ENCODE measurements at regions not wholly inside any gene's neighbourhood (a gene's known extent, or its start where the extent isn't known, plus 50 kb on each side); places are given as distances from the start of the nearest gene placed in this dataset.
A peak's percentile ranks its signal among the peaks of the same experiment; 100 is the strongest.
"Not testable (repeated sequence)": the region's sequence is repeated elsewhere in the genome, so short reads cannot be mapped to it uniquely, and the experiment has no call there.

GRCh38 chr7:81469869-81470723 is 299.8 kb downstream of the HGF start:
- peak; percentile 51 for DNase-seq

DNA sequence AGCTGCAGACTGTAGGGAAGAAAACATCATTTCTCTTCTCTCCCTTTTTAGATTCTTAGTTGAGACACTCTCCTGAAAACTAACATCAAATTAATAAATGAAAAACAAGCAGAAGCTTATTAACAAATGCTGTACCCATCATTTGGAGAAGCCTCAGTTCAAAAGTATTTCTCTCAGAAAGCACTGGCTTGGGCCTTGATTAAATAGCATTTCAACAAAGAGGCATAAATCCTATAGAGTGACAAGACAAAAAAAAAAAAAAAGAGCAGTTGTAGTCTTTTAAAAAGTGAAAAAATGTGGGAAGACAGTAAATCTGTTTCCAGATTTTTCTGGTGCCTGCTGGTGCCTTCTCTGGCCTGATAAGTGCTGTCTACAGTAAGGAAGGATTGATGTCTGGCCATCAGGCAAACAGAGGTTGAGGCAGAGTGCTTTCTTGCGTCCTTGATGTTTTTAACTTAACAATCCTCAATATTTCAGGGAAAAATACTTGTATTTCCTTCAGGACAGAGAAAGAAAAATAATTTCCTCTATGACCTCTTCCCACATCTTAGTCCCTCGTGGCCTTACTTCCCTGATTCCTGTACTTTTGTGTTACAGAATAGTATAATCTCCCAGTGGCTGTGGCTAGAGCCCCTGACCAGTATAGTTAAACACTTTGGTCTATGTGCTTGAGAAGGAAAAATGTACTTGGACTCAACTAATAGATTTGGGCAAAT is 300.5 kb downstream of the HGF start:
- no peak for DNase-seq

- DNase-seq = no peak
Measured at GRCh38 chr7:81468526-81468925, 301.3 kb downstream of the HGF start.

- no peak for DNase-seq
Measured at GRCh38 chr7:81467964-81468363, 301.9 kb downstream of the HGF start.

DNA sequence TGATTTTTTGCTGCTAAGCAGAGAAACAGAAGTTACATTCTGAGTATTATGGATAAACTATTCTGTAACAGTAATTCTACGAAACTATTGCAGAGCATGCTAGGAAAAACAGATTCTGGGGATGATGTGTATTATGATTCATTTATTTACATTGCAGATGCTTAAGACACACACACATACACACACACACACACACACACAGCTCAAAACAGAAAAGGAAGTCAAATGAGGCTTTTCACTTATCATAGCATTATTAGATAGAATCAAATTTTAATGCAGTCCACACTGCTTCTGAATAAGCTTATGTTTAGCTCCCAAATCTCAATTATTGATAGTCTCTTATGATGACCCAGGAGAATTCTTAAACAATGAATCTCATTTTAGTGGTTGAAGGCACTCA is 307.2 kb downstream of the HGF start:
- no peak for DNase-seq

DNA sequence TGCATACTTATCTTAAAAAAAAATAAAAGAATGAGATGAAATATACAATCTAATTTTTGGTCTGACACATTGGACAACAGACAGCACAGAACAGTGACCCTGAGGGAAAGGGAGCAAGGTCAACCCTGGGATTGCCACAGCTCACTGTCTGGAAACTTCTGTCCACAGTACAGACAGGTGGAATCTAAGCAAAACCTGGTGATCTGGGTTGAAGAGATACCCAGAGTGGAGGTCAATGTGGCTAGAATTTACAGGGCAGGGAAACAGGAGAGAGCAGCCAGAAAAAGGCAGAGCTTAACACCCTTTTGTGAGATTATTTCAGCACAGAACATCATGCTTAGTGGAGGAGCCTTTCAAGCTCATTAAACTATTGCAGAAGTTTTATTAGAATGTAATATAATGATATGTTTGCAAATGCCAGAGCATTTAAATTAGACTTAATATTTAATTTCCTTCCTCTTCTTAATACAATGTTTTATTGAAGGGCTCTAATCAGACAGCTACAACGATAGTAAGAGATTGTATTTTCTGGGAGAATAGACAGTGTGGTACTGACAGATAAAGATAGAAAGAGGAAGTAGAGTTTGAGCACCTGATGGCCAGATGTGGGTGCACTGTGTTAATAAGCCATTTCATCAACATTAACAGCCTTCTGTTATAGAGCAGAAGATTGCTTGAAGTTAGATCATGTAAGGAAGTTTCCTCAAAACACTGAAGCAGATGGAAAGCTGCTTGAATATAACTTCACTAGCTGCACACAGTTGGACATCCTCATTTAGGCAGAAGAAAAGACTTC is 309.4 kb downstream of the HGF start:
- DNase-seq = no peak

DNA sequence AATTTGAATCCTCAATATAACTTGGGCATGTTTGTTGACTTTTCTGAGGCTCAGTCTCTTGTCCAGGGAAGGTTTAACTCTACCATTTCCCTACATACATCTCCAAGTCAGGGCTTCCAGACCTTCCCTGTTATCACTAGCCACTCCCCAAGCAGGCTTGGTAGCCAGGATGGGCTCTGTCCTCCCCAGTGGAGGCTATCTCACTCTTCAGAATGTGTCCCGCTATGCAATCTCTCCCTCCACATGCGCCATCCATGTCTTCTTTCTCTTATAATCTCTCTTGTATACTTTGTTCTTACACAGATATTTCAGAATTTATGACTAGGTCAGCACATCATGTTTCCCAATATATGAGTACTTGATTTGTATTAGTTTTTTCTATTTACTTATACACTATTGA is 310.4 kb downstream of the HGF start:
- DNase-seq = no peak

DNA sequence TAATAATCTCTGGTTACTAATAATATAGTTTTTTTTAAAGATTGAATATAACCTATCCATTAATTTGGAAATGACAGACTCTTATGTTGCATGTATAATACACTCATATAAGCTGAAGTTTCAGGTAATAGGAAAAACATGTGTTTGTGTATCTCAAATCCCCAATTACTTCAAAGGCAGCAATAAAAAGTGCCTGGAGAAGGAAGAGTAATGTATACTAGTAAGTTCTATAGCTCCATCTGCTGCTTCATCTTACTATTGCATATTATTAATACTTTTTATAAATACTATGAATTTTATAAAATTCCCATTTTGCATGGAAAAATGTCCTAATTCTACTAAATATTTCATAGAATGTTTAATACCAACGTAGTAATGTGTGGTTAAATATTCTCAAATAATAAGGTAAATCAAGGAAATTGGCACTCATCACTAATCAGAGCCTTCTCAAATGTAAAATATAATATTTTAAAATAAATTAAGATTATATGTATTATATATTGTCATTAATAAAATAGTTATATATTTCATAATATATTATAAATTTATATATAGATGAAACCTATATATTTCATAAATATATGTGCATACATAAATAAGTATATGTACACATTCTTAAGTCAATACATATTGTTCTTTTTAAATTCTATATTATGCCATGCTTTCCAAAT is 311.9 kb downstream of the HGF start:
- peak; percentile 82 for DNase-seq

DNA sequence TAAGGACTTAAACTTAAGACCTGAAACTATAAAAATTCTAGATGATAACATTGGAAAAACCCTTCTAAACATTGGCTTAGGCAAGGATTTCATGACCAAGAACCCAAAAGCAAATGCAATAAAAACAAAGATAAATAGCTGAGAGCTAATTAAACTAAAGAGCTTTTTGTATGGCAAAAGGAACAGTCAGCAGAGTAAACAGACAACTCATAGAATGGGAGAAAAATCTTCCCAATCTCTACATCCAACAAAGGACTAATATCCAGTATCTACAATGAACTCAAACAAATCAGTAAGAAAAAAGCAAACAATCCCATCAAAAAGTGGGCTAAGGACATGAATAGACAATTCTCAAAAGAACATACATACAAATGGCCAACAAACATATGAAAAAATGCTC is 316.1 kb downstream of the HGF start:
- not testable (repeated sequence) for DNase-seq

GRCh38 chr7:81449105-81449504 is 320.7 kb downstream of the HGF start:
- DNase-seq = no peak

DNA sequence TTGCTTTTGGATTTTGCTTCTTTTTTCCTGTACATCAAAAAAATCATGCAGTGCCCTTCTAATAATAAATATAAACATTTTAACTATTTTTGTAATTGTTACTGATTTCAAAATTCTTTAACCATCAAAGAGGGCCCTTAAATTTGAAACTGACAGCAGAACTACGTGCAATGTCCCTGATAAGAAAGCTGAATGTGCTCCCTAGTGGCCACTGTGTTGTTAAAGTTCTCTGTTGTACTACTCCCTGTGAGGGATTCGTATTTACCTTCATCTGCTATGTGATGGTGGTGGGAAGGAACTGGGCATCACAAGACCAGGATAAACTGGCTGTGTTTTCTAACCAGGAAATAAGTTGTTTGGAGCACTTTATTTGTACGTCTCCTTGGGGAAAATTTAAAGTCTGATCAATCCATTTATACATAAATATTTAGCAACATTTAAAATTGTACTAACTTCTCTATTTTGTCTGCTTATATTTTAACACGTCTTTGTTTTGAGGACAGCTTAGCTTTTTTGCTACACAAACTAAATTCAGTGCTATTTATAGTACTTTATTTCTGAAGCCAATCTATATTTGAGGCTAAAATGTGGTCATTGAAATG is 322.4 kb downstream of the HGF start:
- DNase-seq = peak; percentile 73

GRCh38 chr7:81446212-81446611 is 323.6 kb downstream of the HGF start:
- DNase-seq = no peak

DNA sequence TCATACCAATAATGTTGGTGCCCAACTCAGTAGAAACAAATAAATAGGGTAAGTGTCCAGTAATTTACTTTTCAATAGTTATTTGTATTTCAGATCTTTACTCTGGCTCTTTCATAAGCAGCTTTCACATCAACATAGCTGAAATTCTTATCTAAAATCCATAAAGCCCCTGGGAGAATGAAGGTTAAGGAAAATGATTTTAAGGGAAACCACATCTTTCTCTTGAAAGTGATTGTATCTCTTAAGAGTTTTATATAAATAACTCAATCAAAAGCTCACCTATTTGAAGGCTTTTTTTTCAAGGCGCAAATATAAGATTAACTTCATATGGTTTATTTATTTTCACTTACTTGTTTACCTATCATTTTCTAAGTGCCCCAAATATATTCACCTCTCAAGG is 324.4 kb downstream of the HGF start:
- DNase-seq = no peak

GRCh38 chr7:81441750-81442149 is 328.1 kb downstream of the HGF start:
- DNase-seq = no peak

DNA sequence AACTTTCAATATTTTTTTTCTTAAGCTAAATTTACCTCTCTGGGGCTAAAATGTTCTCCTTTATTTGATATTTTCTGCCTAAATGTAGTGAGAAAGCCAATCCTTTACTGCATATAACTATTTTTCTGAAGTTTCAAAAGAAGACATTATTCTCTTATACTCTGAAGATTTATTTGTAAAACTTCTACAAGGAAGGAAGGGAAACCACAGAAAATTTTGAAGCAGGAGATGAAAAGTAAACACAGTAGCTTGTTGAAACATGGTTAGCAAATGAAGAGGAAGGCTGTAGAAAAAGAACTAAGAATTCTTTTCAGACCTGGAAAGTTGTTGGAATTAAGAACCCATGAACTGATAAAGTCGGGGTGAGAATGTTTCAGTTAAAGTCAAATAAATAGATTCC is 330.3 kb downstream of the HGF start:
- DNase-seq = no peak

DNA sequence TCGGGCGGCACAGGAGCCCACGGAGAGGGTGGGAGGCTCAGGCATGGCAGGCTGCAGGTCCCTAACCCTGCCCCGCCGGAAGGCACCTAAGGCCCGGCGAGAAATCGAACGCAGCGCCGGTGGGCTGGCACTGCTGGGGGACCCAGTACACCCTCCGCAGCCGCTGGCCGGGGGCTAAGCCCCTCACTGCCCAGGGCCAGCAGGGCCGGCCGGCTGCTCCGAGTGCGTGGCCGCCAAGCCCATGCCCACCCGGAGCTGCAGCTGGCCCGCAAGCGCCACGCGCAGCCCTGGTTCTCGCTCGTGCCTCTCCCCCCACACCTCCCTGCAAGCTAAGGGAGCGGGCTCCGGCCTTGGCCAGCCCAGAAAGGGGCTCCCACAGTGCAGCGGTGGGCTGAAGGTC is 332.7 kb downstream of the HGF start:
- DNase-seq = not testable (repeated sequence)

DNA sequence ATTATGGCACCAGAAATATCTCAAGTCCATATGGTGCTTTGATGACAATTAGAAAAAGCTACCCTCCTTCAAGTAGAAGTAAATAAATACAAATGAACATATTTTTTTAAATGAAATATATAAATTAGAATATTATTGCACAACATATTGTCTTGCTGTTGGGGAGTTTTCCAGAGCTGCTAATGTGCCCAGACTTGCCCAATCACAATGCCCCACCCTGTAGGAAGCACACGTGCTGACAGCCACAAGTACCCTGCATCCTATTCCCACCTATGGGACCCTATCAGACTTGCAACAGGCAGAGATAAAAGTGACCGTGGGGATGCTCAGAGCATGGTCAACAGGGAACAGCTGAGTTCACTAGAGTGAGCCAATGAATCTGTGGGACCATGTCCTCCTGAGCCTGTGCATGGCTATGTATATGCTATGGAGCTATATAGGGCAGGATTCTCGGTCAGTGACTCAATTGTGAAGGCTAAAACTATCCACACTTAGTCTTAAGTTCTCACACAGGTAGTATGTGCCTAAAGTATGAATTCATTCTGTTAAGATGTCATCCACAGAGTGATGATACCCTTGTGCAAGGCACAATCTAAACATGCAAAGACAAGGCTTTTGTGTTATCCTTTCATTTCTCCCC is 336.0 kb downstream of the HGF start:
- no peak for DNase-seq

DNA sequence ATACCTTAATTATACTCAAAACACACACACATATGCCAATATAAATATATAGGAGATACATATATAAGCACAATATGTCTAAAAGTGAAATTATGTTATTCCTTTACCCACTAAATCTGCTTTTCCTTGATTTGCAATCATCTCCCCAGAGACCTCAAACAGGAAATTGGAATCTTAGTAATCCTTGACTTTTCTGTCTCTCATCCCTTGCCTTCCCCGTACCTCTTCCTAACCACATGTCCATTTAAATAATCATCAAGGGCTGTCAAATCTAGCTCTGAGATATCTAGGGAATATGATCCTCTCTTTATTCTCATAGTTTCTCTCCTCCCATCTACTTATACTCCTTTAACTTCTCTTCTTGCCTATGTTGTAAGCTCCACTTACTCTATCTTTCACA is 336.6 kb downstream of the HGF start:
- no peak for DNase-seq

DNA sequence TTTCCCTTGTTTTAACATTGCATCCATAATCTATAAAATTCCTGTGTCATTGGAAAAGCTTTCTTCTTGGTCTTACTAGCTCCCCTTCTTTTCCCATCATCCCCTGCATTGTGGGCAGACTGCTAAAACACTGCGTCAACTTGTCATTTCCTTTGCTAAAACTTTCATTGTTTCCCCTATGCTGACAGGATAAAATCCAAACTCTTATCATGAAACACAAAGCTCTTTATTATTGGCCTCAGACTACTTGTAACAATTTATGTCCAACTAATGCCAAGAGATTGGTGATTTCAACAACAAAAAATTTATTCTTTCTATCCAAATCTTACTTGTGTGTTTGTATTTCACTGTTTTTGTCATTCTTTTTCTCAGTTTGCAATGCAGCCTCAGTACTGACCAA is 339.1 kb downstream of the HGF start:
- DNase-seq = no peak

- DNase-seq = no peak
Measured at GRCh38 chr7:81430150-81430549, 339.7 kb downstream of the HGF start.

DNA sequence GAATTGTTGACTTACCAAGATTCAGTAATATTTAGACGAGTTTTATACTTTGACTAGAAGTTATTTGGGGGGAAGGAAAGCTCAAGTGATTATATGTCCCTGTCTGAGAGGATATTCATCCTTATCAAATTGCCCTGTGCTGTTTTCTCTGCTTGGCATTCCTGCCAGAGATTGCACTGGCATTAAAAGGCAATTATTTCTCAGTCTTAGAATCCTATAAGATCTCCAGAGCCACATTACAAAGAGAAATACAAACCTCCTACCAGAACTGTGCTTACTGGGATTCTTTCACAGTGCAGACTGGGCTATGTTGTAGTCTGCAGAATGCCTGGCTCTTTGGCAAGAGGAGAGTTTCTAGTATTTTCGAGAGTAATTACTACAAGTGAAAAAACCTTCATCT is 342.4 kb downstream of the HGF start:
- no peak for DNase-seq
